ENCODE measurements at regions not wholly inside any gene's neighbourhood (a gene's known extent, or its start where the extent isn't known, plus 50 kb on each side); places are given as distances from the start of the nearest gene placed in this dataset.
"Not testable (repeated sequence)": the region's sequence is repeated elsewhere in the genome, so short reads cannot be mapped to it uniquely, and the experiment has no call there.

DNA sequence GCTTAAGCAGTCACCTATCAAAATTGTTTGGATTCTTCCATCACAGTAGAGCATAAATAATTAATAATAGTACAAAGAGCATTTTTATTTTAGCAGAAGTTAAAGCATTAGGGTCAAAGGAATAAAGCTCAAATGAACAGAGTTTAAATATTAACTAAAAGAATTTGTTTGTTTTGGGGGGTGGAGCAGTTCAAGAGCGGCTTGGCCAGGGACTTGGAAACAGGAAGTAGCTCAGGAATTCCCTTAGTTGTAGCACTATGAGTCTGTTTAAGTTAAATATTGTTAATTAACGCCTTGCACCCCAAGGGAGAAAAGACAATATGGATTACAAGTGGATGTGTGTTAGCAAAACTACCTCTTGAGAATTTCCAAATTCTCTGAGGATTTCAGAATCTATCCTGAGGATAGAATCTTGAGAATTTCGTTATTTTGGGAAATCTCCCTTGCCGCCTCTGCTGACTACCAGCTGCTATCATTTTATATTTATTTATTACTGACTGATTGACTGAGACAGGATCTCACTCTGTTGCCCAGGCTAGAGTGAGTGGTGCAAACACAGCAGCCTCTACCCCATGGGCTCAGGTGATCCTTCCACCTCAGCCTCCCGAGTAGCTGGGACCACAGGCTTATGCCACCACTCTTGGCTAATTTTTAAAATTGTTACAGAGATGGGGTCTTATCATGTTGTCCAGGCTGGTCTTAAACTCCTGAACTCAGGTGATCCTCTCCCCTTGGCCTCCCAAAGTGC is 96.7 kb upstream of the CHD1 start:
- intact Hi-C loops (cut with micrococcal nuclease): loop anchor here (1.0 kb wide), 1 partner anchor 113 kb away; no protein-coding TSS in a partner anchor

GRCh38 chr5:99023330-99023729 is 94.5 kb upstream of the CHD1 start:
- intact Hi-C loops (cut with micrococcal nuclease): no loop called here

- intact Hi-C loops (cut with micrococcal nuclease): no loop called here
Measured at GRCh38 chr5:99022250-99022649, 93.4 kb upstream of the CHD1 start.

DNA sequence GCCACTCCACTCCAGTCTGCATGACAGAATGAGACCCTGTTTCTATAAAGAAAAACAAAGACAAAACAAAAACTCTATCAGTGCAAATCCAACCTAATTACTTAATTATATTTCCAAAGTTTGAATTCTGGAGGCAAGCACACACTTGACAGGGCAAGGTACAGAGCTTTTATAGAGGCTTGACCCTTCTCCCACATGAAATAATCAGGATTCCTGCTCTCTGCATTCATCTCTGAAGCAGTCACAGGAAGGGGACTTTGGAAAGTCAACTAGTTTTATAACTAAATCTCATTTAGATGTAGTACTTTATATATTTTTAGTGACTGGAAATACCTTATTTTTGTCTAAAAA is 91.9 kb upstream of the CHD1 start:
- intact Hi-C loops (cut with micrococcal nuclease): no loop called here

GRCh38 chr5:99019812-99020697 is 91.2 kb upstream of the CHD1 start:
- intact Hi-C loops (cut with micrococcal nuclease): no loop called here

DNA sequence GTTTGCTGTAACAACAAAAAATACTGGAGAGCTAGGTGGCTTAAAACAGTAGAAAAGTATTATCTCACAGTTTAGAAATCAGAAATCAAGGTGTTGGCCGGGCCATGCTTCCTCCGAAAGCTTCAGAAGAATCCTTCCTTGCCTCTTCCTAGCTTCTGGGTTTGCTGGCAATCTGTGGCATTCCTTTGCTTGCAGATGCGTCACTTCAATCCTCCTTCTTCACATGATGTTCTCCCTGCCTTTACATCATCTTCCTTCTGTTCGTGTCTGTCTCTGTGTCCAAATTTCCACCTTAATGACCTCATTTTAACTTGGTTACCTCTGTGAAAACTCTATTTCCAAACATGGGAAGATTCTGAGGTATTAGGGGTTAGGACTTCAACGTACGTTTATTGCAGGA is 90.4 kb upstream of the CHD1 start:
- intact Hi-C loops (cut with micrococcal nuclease): no loop called here

GRCh38 chr5:99010294-99010693 is 81.5 kb upstream of the CHD1 start:
- intact Hi-C loops (cut with micrococcal nuclease): no loop called here

- intact Hi-C loops (cut with micrococcal nuclease): not testable (repeated sequence)
Measured at GRCh38 chr5:99008009-99008408, 79.2 kb upstream of the CHD1 start.

GRCh38 chr5:99005506-99005905 is 76.7 kb upstream of the CHD1 start:
- intact Hi-C loops (cut with micrococcal nuclease): no loop called here

DNA sequence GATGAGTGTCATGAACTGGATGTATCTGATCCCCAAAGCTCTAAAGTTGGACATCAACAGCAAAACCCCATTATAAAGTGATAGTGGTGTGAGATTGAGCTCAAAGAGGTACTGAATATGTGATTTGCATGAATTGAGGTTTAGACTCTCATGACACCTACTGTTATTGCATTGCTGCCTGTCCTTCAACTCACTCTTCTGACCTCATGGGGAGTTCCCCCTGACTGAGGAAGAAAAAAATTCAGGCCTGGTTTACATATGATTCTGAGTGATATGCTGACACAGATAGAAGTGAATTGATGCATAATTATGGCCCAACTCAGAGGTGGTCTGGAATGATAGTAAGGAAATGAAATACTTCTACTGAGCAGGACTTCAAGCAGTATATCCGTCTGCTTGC is 76.2 kb upstream of the CHD1 start:
- intact Hi-C loops (cut with micrococcal nuclease): no loop called here

DNA sequence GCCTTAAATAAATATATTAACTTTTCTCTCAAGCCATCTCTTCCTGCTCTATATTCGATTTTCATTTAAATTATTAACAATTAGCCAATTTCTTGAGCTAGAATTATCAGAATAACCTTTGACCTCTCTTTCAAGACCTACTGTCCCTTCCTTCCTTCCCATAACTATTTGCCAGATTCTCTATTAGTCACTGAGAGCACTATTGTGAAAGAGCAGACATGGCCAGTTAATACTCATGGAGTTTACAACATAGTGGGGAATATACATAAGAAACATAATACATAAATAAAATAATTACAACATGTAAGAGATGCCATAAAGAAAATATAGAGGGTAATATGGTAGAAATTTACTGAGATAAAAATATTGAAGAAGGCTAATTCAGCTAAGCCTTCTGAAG is 72.1 kb upstream of the CHD1 start:
- intact Hi-C loops (cut with micrococcal nuclease): no loop called here

DNA sequence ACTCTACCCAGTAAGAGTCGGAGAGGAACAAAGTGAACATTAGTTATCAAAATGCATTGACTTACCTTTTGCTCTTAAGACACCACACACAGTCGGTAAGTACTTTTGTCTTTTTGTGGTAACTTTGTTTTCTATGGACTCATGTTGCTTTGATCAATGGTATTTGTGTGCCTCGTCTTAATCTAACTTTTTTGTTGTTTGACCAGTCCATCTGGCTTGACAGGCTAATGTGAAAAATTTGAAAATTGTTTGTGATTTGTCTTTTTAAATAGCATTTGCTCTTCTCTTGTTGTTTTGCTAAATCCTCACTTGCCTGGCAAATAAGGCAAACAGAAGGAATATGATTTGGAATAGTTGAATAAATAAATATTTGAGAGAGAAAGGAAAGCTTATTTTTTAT is 71.4 kb upstream of the CHD1 start:
- intact Hi-C loops (cut with micrococcal nuclease): no loop called here

DNA sequence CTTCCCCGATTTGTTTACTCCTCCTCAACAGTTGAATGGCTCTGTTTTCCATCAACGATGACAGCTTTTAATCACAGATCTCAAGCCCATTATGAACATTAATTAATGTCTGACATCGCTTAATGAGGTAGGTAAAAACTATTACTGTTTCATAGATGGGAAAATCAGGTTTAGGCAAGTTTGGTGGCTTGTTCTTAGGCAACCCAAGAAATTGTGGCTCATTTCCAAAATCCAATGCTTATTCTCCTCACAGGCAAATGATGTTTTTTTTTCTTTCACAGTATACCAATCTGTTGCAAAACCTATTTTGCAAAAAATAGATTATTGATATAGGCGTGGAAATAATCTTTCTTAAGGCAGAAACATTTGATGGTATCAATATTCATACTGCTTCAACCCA is 70.8 kb upstream of the CHD1 start:
- intact Hi-C loops (cut with micrococcal nuclease): no loop called here

GRCh38 chr5:98997000-98997399 is 68.2 kb upstream of the CHD1 start:
- intact Hi-C loops (cut with micrococcal nuclease): no loop called here

- intact Hi-C loops (cut with micrococcal nuclease): no loop called here
Measured at GRCh38 chr5:98994611-98995010, 65.8 kb upstream of the CHD1 start.

DNA sequence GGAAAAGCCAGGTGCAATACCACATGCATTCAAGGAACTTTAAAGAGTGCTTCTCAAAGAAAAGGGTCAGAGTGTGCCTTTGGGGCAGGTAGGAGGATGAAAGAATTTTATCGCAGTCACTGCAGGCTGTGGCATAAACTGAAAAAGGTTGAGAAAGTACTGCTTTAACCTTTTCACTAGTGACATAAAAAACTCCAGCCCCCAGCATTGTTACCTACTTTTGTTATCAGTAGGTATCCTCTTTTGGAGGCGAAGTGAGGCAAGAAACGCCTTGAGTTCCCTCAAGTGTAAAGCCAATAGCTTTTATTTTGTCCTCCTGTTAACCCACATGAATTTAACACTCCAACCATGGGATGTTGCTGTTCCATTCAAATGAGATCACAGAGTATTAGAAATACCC is 64.7 kb upstream of the CHD1 start:
- intact Hi-C loops (cut with micrococcal nuclease): no loop called here

DNA sequence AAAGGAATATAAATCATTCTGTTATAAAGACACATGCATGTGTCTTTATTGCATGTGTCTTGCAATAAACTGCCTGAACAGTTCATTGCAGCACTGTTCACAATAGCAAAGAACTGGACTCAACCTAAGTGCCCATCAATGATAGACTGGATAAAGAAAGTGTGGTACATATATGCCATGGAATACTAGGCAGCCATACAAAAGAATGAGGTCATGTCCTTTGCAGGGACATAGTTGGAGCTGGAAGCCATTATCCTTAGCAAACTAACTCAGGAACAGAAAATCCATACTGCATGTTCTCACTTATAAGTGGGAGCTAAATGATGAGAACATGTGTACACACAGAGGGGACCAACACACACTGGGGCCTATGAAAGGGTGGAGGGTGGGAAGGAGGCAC is 63.7 kb upstream of the CHD1 start:
- intact Hi-C loops (cut with micrococcal nuclease): no loop called here

- intact Hi-C loops (cut with micrococcal nuclease): no loop called here
Measured at GRCh38 chr5:98989727-98990126, 60.9 kb upstream of the CHD1 start.

DNA sequence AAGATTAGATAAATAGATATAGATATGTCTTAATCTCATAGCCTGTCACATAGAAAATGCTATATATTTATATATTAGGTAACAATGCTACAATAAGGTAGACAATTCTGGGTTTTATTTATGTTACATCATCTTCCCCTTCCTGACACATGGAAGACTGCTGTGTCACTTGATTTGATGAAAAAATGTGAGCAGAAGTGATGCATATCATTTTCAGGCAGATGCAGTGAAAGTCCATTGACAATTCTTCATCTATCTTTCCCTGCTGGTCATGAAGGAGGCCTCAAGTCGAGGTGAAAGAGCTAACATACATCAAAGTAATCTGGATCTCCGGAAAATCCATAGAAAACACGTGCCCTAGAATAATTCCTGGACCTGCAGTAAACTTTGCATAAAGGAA is 57.8 kb upstream of the CHD1 start:
- intact Hi-C loops (cut with micrococcal nuclease): no loop called here

DNA sequence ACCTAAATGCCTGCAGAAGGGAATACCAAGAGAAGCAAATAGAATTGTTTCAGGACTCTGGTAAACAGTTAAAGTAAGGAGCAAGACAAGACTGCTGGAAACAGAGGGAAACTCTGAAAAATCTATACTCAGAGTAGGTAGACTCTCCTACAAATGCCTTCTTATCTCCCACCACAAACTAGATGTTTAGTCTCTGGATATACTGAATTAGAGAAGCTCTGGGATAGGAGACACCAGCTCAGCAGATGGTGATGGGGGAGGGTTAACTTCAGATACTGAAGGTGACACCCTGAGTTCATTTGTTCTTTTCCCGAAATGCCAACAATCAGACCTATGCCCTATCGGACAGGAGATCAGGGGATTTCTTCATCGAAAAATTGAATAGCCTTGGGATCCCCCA is 54.1 kb upstream of the CHD1 start:
- intact Hi-C loops (cut with micrococcal nuclease): no loop called here
